Hepatocyte (in vitro differentiated cells): ENCODE measurements at regions not wholly inside any gene's neighbourhood (a gene's known extent, or its start where the extent isn't known, plus 50 kb on each side); places are given as distances from the start of the nearest gene placed in this dataset.

Source experiments
- DNase-seq: peaks from one replicate; pipeline ENCODE4 v3.0.0-alpha.2; 2016; ENCODE audit warnings: low spot score
- H2AFZ ChIP-seq: fragments of 200-600 bp; sonication (generic); 2 replicates; pipeline ENCODE4 v1.6.0; 2016; ENCODE audit warnings: antibody characterized with exemption, mild to moderate bottlenecking
- H3K27ac ChIP-seq: fragments of 200-600 bp; sonication (generic); 2 replicates; pipeline ENCODE4 v1.5.1; 2016; ENCODE audit warnings: mild to moderate bottlenecking
- H3K27me3 ChIP-seq: fragments of 200-600 bp; sonication (generic); 2 replicates; pipeline ENCODE4 v1.6.1; 2016
- H3K36me3 ChIP-seq: fragments of 200-600 bp; sonication (generic); replicated peaks from 2 replicates; pipeline ENCODE4 v1.5.1; 2016; ENCODE audit warnings: low read depth; ENCODE audit not compliant: insufficient read depth
- H3K4me1 ChIP-seq: fragments of 200-600 bp; sonication (generic); 2 replicates; pipeline ENCODE4 v1.5.1; 2016; ENCODE audit warnings: mild to moderate bottlenecking, moderate library complexity; ENCODE audit not compliant: insufficient read depth
- H3K4me2 ChIP-seq: fragments of 200-600 bp; sonication (generic); 2 replicates; pipeline ENCODE4 v1.6.0; 2016
- H3K4me3 ChIP-seq: fragments of 200-600 bp; sonication (generic); 2 replicates; pipeline ENCODE4 v1.5.1; 2016; ENCODE audit warnings: mild to moderate bottlenecking
- H3K79me2 ChIP-seq: fragments of 200-600 bp; sonication (generic); 2 replicates; pipeline ENCODE4 v1.6.0; 2017; ENCODE audit warnings: mild to moderate bottlenecking
- H3K9me2 ChIP-seq: fragments of 200-600 bp; sonication (generic); replicated peaks from 2 replicates; pipeline ENCODE4 v1.6.0; 2017; ENCODE audit warnings: mild to moderate bottlenecking; ENCODE audit not compliant: insufficient read depth
- H3K9me3 ChIP-seq: fragments of 200-600 bp; sonication (generic); 2 replicates; pipeline ENCODE4 v1.5.1; 2016; ENCODE audit warnings: low read depth, mild to moderate bottlenecking
- H4K20me1 ChIP-seq: fragments of 200-600 bp; sonication (generic); 2 replicates; pipeline ENCODE4 v1.6.0; 2016; ENCODE audit warnings: mild to moderate bottlenecking; ENCODE audit not compliant: insufficient read depth, poor library complexity, severe bottlenecking
- EZH2 ChIP-seq: fragments of 200-600 bp; sonication (generic); IDR thresholded peaks from 2 replicates; pipeline ENCODE4 v1.6.1; 2016; ENCODE audit warnings: antibody characterized with exemption, mild to moderate bottlenecking, borderline replicate concordance
- EZH2phosphoT487 ChIP-seq: fragments of 200-600 bp; sonication (generic); IDR thresholded peaks from one replicate; pipeline ENCODE4 v1.6.1; 2018; ENCODE audit warnings: antibody characterized with exemption, mild to moderate bottlenecking, low read depth, moderate library complexity; ENCODE audit not compliant: unreplicated experiment, severe bottlenecking
- WGBS: methylation state at CpG from one replicate; pipeline ENCODE4 v1.1.6; 2016; ENCODE audit warnings: low lambda C conversion rate; ENCODE audit errors: missing lambda C conversion rate; 5-methylcytosine and 5-hydroxymethylcytosine counted together
- TF ChIP-seq, protein P1 (sequence below): fragments of 200-600 bp; sonication (generic); IDR thresholded peaks from 2 replicates; pipeline ENCODE4 v1.5.1; 2016; ENCODE audit warnings: antibody characterized with exemption, mild to moderate bottlenecking; ENCODE audit not compliant: poor library complexity

- Histone ChIP-seq H3K9me2 (no peaks in the 10 kb centered on the region), H4K20me1 (no peaks in the 10 kb centered on the region), H3K79me2 (no peaks in the 10 kb centered on the region), H3K4me1 (no peaks in the 10 kb centered on the region), H3K36me3 (no peaks in the 10 kb centered on the region), H3K4me3 (no peak overlapping the region), H3K27me3 (no peaks in the 10 kb centered on the region), H3K27ac (no peak overlapping the region), H3K9me3 (no peaks in the 10 kb centered on the region), H3K4me2 (no peak overlapping the region), H2AFZ (no peak overlapping the region)
- 38% methylated on average over 2 of the region's 2 CpGs for WGBS
- no peak for DNase-seq
- TF ChIP-seq EZH2phosphoT487, result no peak
- TF ChIP-seq, protein P1, sequence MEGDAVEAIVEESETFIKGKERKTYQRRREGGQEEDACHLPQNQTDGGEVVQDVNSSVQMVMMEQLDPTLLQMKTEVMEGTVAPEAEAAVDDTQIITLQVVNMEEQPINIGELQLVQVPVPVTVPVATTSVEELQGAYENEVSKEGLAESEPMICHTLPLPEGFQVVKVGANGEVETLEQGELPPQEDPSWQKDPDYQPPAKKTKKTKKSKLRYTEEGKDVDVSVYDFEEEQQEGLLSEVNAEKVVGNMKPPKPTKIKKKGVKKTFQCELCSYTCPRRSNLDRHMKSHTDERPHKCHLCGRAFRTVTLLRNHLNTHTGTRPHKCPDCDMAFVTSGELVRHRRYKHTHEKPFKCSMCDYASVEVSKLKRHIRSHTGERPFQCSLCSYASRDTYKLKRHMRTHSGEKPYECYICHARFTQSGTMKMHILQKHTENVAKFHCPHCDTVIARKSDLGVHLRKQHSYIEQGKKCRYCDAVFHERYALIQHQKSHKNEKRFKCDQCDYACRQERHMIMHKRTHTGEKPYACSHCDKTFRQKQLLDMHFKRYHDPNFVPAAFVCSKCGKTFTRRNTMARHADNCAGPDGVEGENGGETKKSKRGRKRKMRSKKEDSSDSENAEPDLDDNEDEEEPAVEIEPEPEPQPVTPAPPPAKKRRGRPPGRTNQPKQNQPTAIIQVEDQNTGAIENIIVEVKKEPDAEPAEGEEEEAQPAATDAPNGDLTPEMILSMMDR, result no peak
- no peak for TF ChIP-seq EZH2
Measured at GRCh38 chr3:4219227-4219568, 84.0 kb upstream of the SETMAR start.

- WGBS, result 69% methylated on average over 3 of the region's 3 CpGs
- H3K9me3 ChIP-seq, result no peaks in the 10 kb centered on the region
- no peaks in the 10 kb centered on the region for H3K79me2 ChIP-seq
- no peak overlapping the region for H2AFZ ChIP-seq
- DNase-seq, result no peak
- TF ChIP-seq EZH2phosphoT487, result no peak
- no peak for TF ChIP-seq EZH2
- TF ChIP-seq, protein P1, result no peak
- no peaks in the 10 kb centered on the region for H3K9me2 ChIP-seq
- H3K4me1 ChIP-seq, result no peaks in the 10 kb centered on the region
- no peak overlapping the region for H3K27ac ChIP-seq
- no peaks in the 10 kb centered on the region for H4K20me1 ChIP-seq
- no peaks in the 10 kb centered on the region for H3K36me3 ChIP-seq
- no peak overlapping the region for H3K4me2 ChIP-seq
- H3K4me3 ChIP-seq, result no peak overlapping the region
- no peaks in the 10 kb centered on the region for H3K27me3 ChIP-seq
Measured at GRCh38 chr3:4220065-4220464, 83.1 kb upstream of the SETMAR start.

DNA sequence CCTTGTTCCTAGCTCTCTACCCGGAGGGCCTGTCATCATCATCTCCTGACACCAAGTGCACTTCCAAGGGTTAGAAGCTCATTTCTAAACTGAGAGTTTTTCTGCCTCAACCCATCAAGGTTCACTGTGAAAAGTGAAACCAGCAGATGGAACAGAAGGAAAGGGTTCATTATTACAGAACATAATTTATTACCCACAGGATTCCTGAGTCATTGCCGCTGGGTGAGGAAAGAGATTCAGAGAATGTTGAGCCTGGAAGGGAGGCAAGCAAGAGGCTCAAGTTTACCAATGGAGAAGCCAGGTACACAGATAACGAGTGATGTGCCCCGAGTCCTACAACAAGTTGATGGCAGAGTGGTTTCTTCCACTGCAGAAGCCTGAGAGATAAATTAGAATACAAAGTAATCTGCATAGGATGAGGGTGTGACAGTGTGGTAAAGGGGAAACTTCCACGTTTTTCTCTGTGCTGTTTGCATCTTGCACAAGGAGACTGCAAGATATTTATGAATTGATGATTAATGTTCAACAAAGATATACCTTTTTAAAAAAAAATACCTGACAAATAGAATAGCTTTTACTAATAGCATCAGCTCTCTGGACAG, 80.5 kb upstream of the SETMAR start:
- Histone ChIP-seq H3K27ac (no peak overlapping the region), H3K4me1 (no peaks in the 10 kb centered on the region), H3K27me3 (no peaks in the 10 kb centered on the region), H3K4me2 (no peak overlapping the region), H3K9me2 (no peaks in the 10 kb centered on the region), H3K36me3 (no peaks in the 10 kb centered on the region), H2AFZ (no peak overlapping the region), H3K9me3 (no peaks in the 10 kb centered on the region), H4K20me1 (no peaks in the 10 kb centered on the region), H3K4me3 (no peak overlapping the region), H3K79me2 (no peaks in the 10 kb centered on the region)
- DNase-seq, result no peak
- TF ChIP-seq, protein P1, result no peak
- TF ChIP-seq EZH2 (no peak), EZH2phosphoT487 (no peak)
- WGBS, result 60% methylated on average over 5 of the region's 5 CpGs

DNA sequence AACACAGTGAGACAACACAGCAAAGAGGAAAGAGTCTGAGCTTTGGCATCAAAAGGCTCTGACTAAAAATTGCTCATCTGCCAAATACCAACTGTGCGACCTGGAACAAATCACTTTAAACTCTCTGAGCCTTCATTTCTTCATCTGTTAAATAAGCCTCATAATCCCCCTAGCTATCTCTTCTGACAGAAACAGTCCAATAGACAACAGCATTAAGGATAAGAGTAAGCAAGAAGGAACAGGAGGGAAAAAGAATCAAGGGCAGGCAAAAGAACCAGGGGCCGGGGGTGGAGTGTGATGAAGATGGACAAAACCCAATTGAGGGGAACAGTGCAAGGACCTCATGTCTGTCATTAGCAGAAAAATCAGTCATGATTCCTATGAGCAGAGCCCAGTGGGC, 79.4 kb upstream of the SETMAR start:
- DNase-seq, result no peak
- no peak overlapping the region for H3K4me3 ChIP-seq
- H2AFZ ChIP-seq, result no peak overlapping the region
- TF ChIP-seq, protein P1, result no peak
- no peak for TF ChIP-seq EZH2phosphoT487
- no peak for TF ChIP-seq EZH2
- H3K4me2 ChIP-seq, result no peak overlapping the region
- H3K9me2 ChIP-seq, result no peaks in the 10 kb centered on the region
- no peaks in the 10 kb centered on the region for H4K20me1 ChIP-seq
- no peaks in the 10 kb centered on the region for H3K79me2 ChIP-seq
- H3K4me1 ChIP-seq, result no peaks in the 10 kb centered on the region
- WGBS, result 77% methylated on average over 2 of the region's 2 CpGs
- H3K27me3 ChIP-seq, result no peaks in the 10 kb centered on the region
- H3K27ac ChIP-seq, result no peak overlapping the region
- H3K36me3 ChIP-seq, result no peaks in the 10 kb centered on the region
- H3K9me3 ChIP-seq, result no peaks in the 10 kb centered on the region
